CD14-positive monocyte (primary cell): ENCODE measurements at regions not wholly inside any gene's neighbourhood (a gene's known extent, or its start where the extent isn't known, plus 50 kb on each side); places are given as distances from the start of the nearest gene placed in this dataset.
"Not testable (repeated sequence)": the region's sequence is repeated elsewhere in the genome, so short reads cannot be mapped to it uniquely, and the experiment has no call there.

Experiments
- DNase-seq, 3 donors: peaks; one replicate each; pipeline ENCODE4 v3.0.0-alpha.2; 2011 to 2022
- H2AFZ ChIP-seq: 2 replicates; pipeline ENCODE4 v1.6.0; 2012; ENCODE audit warnings: mild to moderate bottlenecking, low read depth, low read length, inconsistent platforms; ENCODE audit not compliant: insufficient read depth, poor library complexity, severe bottlenecking
- H3K27ac ChIP-seq, 2 donors: 1 replicate in 1 of 2; 2 replicates in 1 of 2; pipeline ENCODE4 v1.5.1; 2012 to 2013; ENCODE audit warnings: low read length in 2 of 2, control low read depth in 1 of 2, inconsistent platforms in 1 of 2, low read depth in 1 of 2, mild to moderate bottlenecking in 1 of 2
- H3K27me3 ChIP-seq, 2 donors: one replicate each; pipeline versions ENCODE4 v1.6.0 to v1.6.1; 2011 to 2013; ENCODE audit warnings: low read length in 2 of 2; ENCODE audit not compliant: control insufficient read depth in 2 of 2, insufficient read depth in 2 of 2
- H3K36me3 ChIP-seq, 2 donors: replicated peaks in 1 of 2; 1 replicate in 1 of 2; 2 replicates in 1 of 2; pipeline versions ENCODE4 v1.5.1 to v1.6.1; 2012 to 2013; ENCODE audit warnings: low read length in 2 of 2, control low read depth in 1 of 2, inconsistent platforms in 1 of 2, mild to moderate bottlenecking in 1 of 2; ENCODE audit not compliant: insufficient read depth in 2 of 2, control insufficient read depth in 1 of 2
- H3K4me1 ChIP-seq, 2 donors: 1 replicate in 1 of 2; 2 replicates in 1 of 2; pipeline versions ENCODE4 v1.5.1 to v1.6.1; 2012 to 2013; ENCODE audit warnings: low read length in 2 of 2, control low read depth in 1 of 2, inconsistent platforms in 1 of 2, mild to moderate bottlenecking in 1 of 2, moderate library complexity in 1 of 2; ENCODE audit not compliant: insufficient read depth in 2 of 2, control insufficient read depth in 1 of 2
- H3K4me2 ChIP-seq: replicated peaks from 2 replicates; pipeline ENCODE3; 2012; ENCODE audit warnings: low read length, moderate library complexity, mild to moderate bottlenecking; ENCODE audit not compliant: poor library complexity, severe bottlenecking; ENCODE audit errors: extremely low read depth
- H3K4me3 ChIP-seq, 3 experiments: fragments of 200-600 bp in 1 of 3; sonication (generic) in 1 of 3; replicated peaks in 1 of 3; 1 replicate in 2 of 3; 2 replicates in 1 of 3; pipeline ENCODE4 v1.5.1; 2011 to 2013; ENCODE audit warnings: low read length in 3 of 3, mild to moderate bottlenecking in 3 of 3, control low read depth in 2 of 3, low read depth in 2 of 3, inconsistent platforms in 1 of 3, moderate library complexity in 1 of 3
- H3K79me2 ChIP-seq: 2 replicates; pipeline ENCODE4 v1.6.0; 2012; ENCODE audit warnings: mild to moderate bottlenecking, control low read depth, inconsistent platforms, low read length, moderate library complexity; ENCODE audit not compliant: insufficient read depth
- H3K9ac ChIP-seq: 2 replicates; pipeline ENCODE4 v1.6.0; 2017; ENCODE audit warnings: low read length, mild to moderate bottlenecking; ENCODE audit not compliant: insufficient read depth, poor library complexity, severe bottlenecking
- H3K9me3 ChIP-seq, 2 donors: replicated peaks in 1 of 2; 1 replicate in 1 of 2; 2 replicates in 1 of 2; pipeline versions ENCODE4 v1.5.1 to v1.6.1; 2012 to 2013; ENCODE audit warnings: low read length in 2 of 2, control low read depth in 1 of 2; ENCODE audit not compliant: control insufficient read depth in 1 of 2, insufficient read depth in 1 of 2
- H4K20me1 ChIP-seq: 2 replicates; pipeline ENCODE4 v1.6.0; 2012; ENCODE audit warnings: mild to moderate bottlenecking, low read length, control low read depth, moderate library complexity; ENCODE audit not compliant: insufficient read depth
- H3K27ac Mint-ChIP-seq, 7 donors: one replicate each; pipeline ENCODE4 v1.8.0; 2020; ENCODE audit warnings: mild to moderate bottlenecking in 7 of 7, mixed read lengths in 7 of 7, moderate library complexity in 6 of 7, inconsistent platforms in 2 of 7
- H3K27me3 Mint-ChIP-seq, 3 donors: one replicate each; pipeline ENCODE4 v1.8.0; 2021 to 2022; ENCODE audit warnings: low read depth in 3 of 3, mild to moderate bottlenecking in 3 of 3, mixed read lengths in 3 of 3, moderate library complexity in 3 of 3, inconsistent platforms in 1 of 3
- H3K36me3 Mint-ChIP-seq, 2 donors: one replicate each; pipeline ENCODE4 v1.8.0; 2020; ENCODE audit warnings: mixed read lengths in 2 of 2, inconsistent platforms in 1 of 2, mild to moderate bottlenecking in 1 of 2
- H3K4me1 Mint-ChIP-seq: one replicate; pipeline ENCODE4 v1.8.0; 2020; ENCODE audit warnings: mild to moderate bottlenecking, mixed read lengths
- H3K4me3 Mint-ChIP-seq, 2 donors: one replicate each; pipeline ENCODE4 v1.8.0; 2020; ENCODE audit warnings: mild to moderate bottlenecking in 2 of 2, mixed read lengths in 2 of 2, moderate library complexity in 1 of 2
- H3K9me3 Mint-ChIP-seq, 7 donors: one replicate each; pipeline ENCODE4 v1.8.0; 2020 to 2022; ENCODE audit warnings: mixed read lengths in 7 of 7, mild to moderate bottlenecking in 6 of 7, moderate library complexity in 6 of 7, inconsistent platforms in 2 of 7
- WGBS: methylation state at CpG from one replicate; pipeline ENCODE4 v1.1.5; 2013; ENCODE audit warnings: missing lambda C conversion rate; ENCODE audit not compliant: insufficient coverage; 5-methylcytosine and 5-hydroxymethylcytosine counted together
- intact Hi-C, 2 donors: fragments of 100-400 bp; cut with micrococcal nuclease; formaldehyde crosslinking; loops; one replicate each; pipeline versions ENCODE4 v1.15.0 to v1.15.1; 2023

- DNase-seq = peak; percentile 45 to 71 (median 49)
- WGBS = 76% methylated on average over 13 of the region's 14 CpGs
- H3K27me3 Mint-ChIP-seq, H3K36me3 Mint-ChIP-seq, H3K9ac ChIP-seq, H3K4me3 ChIP-seq, H3K27me3 ChIP-seq, H3K9me3 ChIP-seq, H3K4me3 Mint-ChIP-seq, H3K36me3 ChIP-seq, H3K4me1 Mint-ChIP-seq, H3K27ac Mint-ChIP-seq, intact Hi-C loops, H3K4me2 ChIP-seq, H3K9me3 Mint-ChIP-seq, H4K20me1 ChIP-seq, H3K27ac ChIP-seq, H2AFZ ChIP-seq, H3K79me2 ChIP-seq: not testable (repeated sequence)
- H3K4me1 ChIP-seq = peaks cover 9 to 12% of the 10 kb centered on the region in 2 donors
Observed at GRCh38 chr16:21525029-21525895, 74.1 kb upstream of the METTL9 start.

- H3K79me2 ChIP-seq, H2AFZ ChIP-seq, H3K27ac ChIP-seq, H3K27ac Mint-ChIP-seq, H3K4me3 ChIP-seq, H3K4me1 Mint-ChIP-seq, H3K9me3 Mint-ChIP-seq, H3K4me1 ChIP-seq, H3K27me3 ChIP-seq, H3K9ac ChIP-seq, H3K36me3 ChIP-seq, H3K9me3 ChIP-seq, H3K4me3 Mint-ChIP-seq, H3K4me2 ChIP-seq, intact Hi-C loops, DNase-seq, H4K20me1 ChIP-seq, H3K27me3 Mint-ChIP-seq, H3K36me3 Mint-ChIP-seq: not testable (repeated sequence)
- WGBS = 86% methylated on average over 18 of the region's 21 CpGs
Observed at GRCh38 chr16:21525956-21526922, 73.1 kb upstream of the METTL9 start.
